Kidney glomerular epithelial cell (primary cell): ENCODE measurements at regions not wholly inside any gene's neighbourhood (a gene's known extent, or its start where the extent isn't known, plus 50 kb on each side); places are given as distances from the start of the nearest gene placed in this dataset.
A peak's percentile ranks its signal among the peaks of the same experiment; 100 is the strongest.
"Not testable (repeated sequence)": the region's sequence is repeated elsewhere in the genome, so short reads cannot be mapped to it uniquely, and the experiment has no call there.

Experiments
- DNase-seq: peaks from one replicate; lab custom pipeline; 2025; lab: John Stamatoyannopoulos, UW

DNA sequence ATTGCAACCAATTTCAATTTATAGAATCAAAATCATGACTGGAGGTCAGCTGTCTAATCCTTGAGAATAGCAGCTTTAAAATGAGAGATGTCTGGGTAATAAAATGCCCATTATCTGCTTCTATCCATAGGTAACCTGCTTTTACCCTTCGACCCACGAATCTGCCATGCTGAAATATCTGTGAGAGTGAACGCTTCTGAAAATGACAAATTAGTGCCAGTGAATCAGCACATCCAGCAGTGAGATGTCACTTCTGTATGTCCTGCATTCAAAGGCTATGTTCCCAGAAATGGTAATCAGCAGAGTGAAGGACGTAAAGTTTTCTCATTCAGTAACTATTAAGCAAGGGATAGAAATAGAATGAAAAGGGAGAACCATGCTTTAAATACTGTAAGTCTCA, 532.4 kb upstream of the ITGA1 start:
- no peak for DNase-seq

DNA sequence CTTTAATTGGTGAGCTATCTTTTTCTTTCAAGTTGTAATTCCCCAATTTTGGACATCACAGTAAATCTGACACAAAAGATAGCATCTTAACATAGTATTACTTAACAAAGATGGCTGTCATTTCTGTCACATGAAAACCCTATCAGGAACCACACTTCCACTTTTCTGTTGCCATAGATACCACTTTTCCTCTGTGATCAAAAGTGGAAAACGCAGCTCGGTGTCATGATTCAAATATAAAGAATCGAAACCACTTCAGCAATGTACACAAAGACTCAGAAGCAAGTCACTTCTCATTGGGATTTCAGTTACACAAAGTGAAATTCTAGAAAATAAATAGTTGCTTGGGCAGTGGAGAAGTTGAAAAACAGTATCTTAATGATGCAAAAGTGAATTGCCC, 524.9 kb upstream of the ITGA1 start:
- no peak for DNase-seq

DNA sequence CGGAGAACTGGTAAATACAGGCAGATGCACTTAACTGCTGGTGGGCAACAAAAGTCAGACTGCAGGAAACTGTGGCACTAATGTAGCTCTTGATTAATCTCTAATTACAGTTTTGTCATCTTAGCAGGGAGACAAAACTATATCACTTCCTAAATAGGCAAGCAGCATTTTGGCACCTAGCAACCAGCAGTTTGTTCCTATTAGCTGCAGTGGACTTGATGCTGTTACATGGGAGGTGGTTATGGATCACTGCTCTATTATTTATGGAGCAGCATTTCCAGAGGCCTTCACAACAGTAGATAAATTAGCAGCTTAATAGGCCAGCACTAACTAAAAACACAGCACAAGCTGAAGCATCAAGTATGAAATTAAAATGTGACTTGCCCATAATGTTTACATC, 518.3 kb upstream of the ITGA1 start:
- no peak for DNase-seq

DNA sequence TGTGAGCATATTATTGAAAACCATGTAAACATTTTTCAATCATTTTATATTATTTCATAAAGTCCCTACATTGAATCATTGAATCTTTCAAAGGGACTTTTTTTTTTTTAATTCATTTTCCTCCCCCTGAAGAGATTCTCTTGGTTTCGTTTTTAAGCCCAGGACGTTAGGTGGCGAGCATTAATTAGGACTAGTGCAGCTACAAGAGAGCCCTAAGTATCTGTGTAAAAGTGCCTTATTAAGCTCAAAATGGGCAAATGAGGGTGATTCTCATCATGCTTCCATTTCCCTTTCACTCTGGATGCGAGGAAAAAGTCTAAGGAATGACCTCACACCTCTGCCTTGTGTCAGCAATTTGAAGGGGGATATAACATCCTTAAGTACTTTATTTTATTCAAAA, 517.9 kb upstream of the ITGA1 start:
- DNase-seq: no peak

DNA sequence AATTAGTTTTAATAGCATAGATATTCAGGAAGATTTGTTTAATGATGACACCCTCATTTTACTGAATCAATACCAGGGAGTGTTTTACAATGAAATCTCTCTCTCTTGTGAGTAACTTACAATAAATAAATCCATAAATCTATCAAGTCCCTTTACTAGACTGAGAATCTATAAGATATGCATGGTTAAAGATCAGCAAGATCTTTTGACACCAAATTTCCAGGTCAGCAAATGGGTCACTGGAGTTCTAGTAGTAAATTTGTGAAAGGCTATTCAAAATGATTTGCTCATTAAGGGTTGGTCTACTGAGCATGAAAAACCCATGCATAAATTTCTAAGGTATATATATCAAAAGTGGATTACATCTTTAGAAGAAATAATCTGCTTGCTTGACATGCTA, 512.1 kb upstream of the ITGA1 start:
- DNase-seq: no peak

DNA sequence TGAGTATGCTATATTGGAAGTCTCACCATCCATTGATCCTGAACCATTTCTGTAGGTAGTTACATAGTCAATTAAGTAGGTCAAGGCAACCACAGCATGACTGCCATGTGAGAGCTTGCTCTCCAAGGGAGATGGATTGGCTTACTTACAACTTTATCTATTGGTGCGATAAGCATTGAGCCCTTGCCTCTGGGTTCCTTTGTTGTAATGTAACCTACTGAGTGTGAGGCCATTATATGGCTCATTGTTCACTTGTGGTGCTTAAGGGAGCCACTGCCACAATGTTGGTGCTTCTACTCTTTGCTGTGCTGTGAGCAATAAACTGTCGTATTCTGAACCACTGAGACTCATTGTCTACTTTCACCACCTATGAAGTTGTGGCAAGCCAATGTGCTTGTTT, 510.6 kb upstream of the ITGA1 start:
- DNase-seq: no peak

DNA sequence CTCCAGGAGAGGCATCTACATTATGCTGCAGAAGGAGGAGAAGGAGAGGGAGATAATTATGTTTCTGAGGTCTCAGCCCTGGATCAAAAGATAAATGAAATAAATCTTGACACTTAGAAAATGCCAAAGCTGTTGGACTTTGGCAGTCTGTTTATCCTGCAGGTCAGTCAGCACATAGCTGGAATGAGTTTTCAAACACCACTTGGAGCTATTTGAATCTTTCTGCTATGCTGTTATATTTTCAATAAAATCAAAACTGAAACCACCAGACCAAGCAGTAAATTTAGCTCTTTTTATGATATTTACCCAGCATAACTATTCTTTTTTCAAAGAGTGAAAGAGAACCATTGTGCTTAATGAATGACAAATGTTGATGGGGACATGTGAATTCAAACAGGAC, 505.1 kb upstream of the ITGA1 start:
- no peak for DNase-seq

DNA sequence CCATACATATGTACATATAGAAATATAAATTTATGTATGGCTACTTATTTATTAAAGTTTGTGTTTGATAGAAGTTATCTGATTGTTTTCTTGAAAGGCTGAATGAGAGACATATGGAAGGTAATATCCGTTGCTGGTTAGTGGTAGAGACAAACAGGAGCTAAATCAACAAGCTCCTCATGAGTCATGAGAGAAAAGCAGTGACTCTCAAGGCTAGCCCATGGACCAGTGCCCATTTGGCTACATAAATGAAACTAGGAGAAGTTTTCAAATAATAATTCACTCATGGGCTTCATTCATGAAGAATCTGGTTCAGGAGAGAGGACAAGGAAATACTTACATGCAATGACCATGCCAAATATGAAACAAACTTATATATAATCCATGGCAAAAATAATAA, 504.5 kb upstream of the ITGA1 start:
- DNase-seq: no peak

DNA sequence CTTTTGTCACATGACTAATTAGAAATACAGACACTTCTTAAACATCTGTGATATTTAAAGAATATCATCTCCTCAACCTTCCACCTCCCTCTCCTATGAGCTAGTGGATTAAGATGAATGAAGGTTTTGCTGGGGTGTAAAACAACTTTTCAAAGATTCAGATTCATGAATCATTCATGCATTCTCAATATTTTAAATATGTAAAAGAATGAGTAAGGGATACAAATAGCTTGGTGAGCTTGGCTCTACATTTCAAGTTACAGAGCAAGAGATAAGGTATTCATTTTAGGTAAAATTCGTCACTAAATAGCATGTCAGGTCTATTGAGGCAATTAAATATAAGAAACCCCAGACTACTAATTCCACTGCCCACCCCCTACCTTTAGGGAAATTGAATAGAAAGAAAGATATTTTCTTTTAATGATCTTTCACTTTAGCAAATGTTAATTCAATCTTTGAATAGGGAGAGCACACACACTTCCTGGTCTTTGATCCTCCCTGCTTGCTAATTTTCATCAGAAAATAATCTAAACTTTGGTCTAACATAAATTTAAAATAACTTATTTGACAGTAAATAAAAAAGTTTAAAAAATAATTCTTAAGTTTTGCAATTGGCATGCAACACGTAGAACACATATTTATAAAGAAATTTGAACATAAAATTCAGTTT, 486.9 kb upstream of the ITGA1 start:
- no peak for DNase-seq

DNA sequence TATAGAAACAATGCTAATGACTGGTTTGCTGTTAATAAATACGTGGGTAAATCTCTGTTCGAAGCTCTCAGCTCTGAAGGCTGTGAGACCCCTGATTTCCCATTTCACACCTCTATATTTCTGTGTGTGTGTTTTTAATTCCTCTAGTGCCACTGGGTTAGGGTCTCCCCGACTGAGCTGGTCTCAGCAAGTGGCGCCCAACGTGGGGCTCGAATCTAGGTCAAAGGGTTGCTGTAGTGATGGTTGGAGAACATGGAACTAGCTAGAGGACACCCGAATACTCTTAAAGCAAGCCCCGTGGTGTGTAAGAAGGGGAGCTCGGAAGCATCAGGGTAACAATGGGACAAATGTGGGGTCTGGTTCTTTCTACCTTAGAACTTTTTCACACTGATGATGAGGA, 482.9 kb upstream of the ITGA1 start:
- not testable (repeated sequence) for DNase-seq

DNA sequence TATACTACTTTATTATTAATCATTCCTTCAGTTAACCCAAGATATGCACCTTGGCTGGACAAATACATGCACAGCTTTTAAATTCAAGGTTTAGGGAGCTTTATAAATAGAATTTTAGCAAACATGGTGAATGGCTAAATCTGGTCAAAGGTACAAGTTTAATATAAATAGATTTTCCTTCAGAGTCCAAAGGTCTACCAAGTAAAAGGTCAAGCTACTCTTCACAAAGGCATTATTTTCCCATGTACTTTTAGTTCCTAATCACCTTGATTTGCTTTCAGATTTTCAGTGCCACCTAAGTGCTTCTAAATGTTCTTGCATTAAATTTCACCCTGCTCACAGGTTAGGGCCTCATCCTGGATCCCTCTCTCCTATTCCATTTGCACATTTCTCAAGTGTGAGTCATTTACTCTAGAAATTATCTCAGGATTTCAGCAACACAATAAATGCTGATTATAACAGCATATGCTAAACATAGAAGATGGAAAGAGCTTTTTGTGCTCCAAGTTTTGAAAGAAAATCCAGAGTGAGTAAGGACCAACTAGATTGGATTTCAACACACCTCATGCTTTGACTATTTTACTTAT, 459.4 kb upstream of the ITGA1 start:
- no peak for DNase-seq

DNA sequence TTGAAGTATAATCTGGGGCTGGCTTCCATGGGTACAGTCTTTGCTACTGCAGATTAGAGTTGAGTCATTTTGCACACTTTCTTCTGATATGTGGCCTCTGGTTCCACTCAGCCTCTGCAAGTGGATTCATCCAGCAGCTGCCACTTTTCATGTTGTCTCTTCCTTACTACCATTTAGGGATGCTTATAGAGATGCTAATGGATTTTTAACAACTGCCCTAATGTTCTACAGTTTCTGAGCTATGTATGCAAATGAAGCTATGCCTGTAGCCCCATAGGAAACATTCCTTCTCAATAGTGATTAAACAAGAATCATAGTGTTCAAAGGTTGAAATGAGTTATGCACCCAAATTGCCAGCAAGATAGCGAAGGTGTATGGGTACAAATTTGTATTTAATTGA, 456.0 kb upstream of the ITGA1 start:
- DNase-seq: no peak

DNA sequence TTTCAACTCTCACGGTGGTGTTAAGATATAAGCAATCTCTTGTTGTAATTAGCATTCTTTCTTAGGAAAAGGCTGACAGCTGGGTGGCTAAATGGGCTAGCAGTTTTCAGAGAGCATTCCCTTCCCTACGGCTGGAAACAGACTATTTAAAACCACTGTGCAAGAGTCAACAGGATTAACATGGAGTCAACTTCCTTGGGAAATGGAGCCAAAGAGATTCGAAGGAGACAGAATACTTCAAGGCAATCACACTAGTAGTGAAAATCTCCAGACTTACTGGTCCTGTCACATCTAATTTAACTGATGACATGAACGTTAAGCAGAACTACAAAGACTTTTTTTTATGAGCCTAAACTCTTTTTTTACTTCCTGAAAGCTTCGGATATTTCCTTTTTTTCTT, 453.3 kb upstream of the ITGA1 start:
- DNase-seq: no peak

DNA sequence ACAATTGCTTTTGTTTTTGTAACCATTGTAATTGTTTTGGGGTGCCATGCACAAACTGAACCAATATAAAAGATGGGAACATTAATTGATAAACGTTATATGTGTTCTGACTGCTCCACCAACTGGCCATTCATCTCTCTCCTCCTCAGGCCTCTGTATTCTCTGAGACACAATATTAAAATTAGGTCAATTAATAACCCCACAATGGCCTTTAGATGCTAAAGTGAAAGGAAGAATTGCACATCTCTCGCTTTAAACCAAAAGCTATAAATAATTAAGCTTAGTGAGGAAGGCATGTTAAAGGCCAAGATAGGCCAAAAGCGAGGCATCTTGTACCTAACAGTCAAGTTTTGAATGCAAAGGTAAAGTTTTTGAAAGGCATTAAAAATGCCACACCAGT, 448.4 kb upstream of the ITGA1 start:
- no peak for DNase-seq

DNA sequence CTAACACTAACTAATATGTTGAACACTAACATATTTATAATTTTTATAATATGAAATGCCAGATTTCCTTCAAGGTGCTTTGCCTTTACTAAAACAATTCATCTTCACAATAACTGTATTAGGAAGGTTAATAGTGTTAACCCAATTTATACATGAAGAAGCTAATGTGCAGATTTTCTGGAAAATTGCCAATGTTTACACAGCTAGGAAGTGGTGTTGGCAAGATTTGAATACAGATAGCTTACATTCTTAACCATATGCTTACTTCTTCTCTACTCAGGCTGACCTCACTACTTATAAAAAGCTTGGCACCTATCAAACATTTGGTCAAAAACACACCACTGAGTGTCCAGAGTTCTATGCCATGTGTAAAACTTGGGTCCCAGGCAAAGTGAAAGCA, 445.4 kb upstream of the ITGA1 start:
- DNase-seq: no peak

DNA sequence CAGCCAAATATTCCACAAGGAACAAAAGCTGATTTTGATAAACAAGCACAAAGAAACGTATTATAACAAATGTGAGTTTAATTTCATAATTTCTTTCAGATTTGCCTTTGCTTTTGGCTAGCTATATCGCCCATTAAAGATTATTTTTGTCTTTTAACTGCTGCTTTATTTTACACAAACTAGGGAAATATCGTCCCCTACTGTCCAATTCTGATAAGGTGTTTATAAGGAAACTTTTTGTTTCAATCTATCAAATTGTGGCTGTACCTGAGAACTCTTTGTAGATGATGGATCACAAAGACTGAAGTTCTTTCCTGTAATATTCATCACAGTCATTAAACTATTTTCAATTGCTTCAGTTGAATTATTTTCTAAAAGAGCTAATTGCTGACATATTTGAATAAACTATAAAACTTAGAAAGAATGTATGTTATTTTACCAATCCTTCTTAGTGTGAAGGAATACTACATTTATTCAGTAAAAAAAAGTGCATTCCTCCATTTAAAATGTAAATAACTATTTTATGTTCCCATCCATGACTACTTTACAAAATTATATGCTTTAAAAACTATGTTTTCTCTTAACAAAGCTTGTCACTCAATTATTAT, 431.3 kb upstream of the ITGA1 start:
- peak; percentile 3 for DNase-seq

DNA sequence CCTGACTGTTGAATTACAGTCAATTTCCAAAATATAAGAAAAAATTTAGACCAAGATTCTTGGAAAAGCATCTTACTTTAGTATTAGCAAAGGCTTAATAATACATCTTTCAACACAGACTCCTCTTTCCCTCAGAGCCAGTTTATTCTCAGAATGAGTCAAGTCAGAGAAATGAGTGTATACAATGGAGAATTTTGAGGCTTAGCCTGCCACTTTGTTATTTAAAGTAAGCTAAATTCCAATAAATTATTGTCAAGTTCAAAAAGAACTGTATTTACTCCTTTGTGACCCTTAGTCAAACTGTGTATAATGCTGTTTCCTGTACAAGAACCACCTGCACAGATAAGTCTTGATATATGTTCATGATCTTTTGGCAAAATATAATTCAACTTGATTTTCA, 428.5 kb upstream of the ITGA1 start:
- DNase-seq: no peak

DNA sequence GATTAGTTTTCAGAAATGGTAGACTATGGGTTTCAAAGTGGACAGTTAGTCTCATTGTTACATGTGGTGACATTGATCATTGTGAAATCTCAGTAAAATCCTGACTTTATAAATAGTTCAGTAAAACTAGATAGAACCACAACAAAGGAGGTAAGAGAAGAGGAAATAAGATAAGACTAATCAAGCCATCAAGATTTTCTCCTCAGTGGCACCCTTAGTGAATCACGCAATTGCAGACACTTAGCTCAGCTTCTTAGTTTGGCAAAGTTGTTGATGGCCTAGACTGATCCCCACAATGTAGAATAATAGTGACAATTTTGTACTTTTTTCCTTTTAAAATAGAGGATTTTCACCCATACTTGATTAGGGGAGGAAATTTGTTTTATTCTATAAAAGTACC, 426.7 kb upstream of the ITGA1 start:
- no peak for DNase-seq

DNA sequence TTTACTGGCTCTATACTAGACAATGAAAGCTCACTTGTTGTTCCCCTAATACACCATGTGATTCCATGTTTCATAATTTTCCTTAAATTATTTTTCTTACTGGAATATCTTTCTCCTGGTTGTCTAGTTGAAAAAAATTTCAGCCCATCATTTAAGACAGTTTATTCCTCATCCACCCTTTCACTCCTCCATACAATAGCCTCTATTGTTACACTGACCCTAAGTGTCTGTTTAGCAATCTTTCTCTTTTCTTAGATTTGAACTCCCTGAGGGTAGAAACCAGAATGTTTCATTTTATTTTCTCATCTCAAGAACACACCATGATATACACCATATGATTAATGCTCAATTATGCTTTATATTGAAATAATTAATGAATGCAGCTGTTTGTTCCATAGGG, 413.4 kb upstream of the ITGA1 start:
- DNase-seq: no peak

DNA sequence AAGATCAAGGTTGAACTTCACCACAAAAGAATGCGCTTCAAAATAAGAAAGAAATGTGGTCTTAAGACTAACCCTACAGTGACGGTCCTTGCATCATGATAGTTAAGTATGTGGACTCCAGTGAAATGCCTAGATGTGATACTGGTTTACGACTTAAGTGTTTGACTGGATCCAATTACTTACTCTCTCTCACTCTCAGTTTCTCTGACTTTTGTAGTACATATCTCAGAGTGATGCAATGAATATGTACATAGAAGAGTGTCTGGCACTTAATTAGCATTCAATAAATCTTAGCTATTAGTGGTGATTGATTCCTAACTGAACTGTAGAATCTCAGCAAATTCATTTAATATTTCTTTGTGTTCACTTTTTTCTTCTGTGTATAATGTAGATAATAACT, 411.7 kb upstream of the ITGA1 start:
- no peak for DNase-seq

DNA sequence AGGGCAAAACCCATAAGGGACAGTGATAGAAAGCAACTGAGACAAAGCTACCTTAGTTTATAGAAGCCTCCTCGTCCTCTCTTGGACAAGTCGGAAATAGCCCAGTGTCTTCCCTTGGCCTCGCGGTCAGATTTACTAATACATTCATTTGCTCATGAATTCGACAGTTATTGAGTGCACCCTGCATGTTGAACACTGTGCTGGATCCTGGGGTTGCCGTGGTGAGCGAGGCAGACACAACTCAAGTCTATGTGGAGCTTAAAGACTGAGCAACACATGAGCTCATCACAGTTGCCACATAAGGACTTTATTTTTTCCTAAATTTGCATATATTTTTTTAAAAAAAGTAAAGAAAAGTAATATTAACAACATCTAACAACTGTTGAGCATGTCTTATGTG, 411.1 kb upstream of the ITGA1 start:
- no peak for DNase-seq

DNA sequence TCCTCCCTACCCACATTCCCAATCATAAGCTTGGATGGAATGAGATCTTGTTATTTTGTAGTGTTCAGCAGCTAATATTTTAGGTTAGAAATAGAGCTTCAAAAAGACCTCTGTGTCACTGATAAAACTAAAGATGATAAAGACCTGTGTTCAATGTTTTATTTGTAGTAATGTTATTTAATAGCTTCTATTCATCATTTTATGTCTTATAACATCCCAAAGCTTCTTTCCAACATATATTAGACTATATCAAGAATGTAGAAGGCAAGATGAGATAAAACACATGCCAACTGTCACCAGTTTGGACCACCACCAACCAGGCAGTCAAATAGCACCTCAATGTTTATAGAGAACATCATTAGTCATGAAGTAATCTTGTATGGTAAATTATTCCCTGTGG, 409.5 kb upstream of the ITGA1 start:
- no peak for DNase-seq

DNA sequence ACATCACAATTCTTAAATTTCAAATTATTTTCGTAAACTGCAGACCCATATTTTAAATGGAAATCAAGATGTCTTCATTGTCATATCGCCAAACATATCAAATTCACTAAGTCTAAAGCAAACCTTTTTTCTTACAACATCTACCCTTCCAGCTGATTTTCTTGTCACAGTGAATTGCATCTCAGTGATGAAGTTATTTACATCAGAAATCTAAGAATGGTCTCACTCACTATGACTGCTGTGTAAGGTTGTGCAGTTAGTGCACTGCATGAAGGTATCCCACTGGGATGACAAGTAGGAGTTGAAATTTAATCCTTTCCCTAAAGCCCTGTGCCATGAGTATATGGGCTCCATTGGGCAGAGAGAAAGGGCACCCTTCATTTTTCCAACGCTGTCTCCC, 399.4 kb upstream of the ITGA1 start:
- no peak for DNase-seq

DNA sequence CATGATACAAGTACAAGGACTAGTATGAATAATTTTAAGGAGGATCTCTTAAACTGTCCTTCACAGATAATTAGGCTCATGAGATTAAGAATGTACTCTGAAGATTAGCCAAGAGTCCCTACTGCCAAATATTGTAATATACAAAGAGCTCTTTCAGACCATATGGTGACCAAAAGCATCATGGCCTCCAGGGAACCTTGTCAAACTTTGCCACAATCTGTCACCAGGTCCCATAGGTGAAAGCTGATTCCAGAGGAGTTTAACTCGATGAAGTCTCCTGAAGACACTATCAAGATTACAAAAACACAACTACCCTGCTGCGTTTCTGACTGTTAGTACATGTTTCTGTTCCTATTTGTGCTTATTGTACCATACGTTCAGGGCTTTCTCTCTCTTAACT, 395.4 kb upstream of the ITGA1 start:
- no peak for DNase-seq
